H7 (cell line): ENCODE measurements at regions not wholly inside any gene's neighbourhood (a gene's known extent, or its start where the extent isn't known, plus 50 kb on each side); places are given as distances from the start of the nearest gene placed in this dataset.
A peak's percentile ranks its signal among the peaks of the same experiment; 100 is the strongest.

Experiments
- DNase-seq: peaks from one replicate; pipeline ENCODE4 v3.0.0; 2012
- H3K27me3 ChIP-seq: 2 replicates; pipeline ENCODE4 v1.6.0; 2011; ENCODE audit warnings: mild to moderate bottlenecking, low read length; ENCODE audit not compliant: control insufficient read depth, insufficient read depth
- H3K36me3 ChIP-seq: replicated peaks from 2 replicates; pipeline ENCODE4 v1.5.1; 2011; ENCODE audit warnings: low read length; ENCODE audit not compliant: control insufficient read depth, insufficient read depth
- H3K4me3 ChIP-seq: 2 replicates; pipeline ENCODE4 v1.5.1; 2011; ENCODE audit warnings: low read depth, mild to moderate bottlenecking, control low read depth, low read length, moderate library complexity; ENCODE audit not compliant: insufficient read depth

GRCh38 chr4:19092797-19093196 is 1071.2 kb upstream of the LCORL start:
- Histone ChIP-seq H3K4me3 (no peak overlapping the region), H3K36me3 (no peaks in the 10 kb centered on the region), H3K27me3 (no peaks in the 10 kb centered on the region)
- DNase-seq = no peak

DNA sequence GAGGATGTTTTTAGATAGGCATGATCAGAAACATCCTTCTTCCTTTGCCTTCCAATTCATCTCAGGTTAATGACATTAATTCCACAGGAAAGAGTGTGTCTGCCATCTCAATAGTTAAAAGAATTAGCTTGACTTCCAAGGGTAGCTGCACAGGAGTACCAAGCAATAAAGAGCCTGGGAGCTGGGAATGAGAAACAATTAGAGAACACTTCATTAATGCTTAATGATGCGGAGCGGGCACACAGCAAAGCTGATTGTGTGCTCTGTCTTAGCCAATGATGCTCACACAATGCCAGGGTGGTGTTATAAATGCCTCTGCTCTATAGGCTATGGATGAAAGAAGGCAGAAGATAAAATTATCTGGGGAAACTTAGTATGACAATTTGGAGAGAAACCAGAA is 1052.5 kb upstream of the LCORL start:
- H3K36me3 ChIP-seq = no peaks in the 10 kb centered on the region
- H3K27me3 ChIP-seq = no peaks in the 10 kb centered on the region
- H3K4me3 ChIP-seq = no peak overlapping the region
- DNase-seq = no peak

DNA sequence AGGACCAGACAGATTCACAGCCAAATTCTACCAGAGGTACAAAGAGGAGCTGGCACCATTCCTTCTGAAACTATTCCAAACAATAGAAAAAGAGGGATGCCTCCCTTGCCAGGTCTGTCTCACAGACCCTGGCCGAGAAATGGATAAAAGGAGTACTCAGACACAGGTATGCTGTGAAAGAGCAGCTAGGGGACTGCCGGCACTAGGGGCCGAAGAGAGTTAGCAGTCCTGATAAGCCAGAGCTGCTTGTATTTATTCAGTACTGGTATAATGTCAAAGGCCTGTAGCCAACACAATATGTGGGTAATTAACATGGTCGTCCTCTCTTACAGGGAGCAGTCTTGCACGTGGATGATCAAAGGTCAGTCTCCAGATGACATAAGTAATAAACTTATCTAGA is 1042.1 kb upstream of the LCORL start:
- Histone ChIP-seq H3K36me3 (no peaks in the 10 kb centered on the region), H3K27me3 (no peaks in the 10 kb centered on the region), H3K4me3 (no peak overlapping the region)
- no peak for DNase-seq

DNA sequence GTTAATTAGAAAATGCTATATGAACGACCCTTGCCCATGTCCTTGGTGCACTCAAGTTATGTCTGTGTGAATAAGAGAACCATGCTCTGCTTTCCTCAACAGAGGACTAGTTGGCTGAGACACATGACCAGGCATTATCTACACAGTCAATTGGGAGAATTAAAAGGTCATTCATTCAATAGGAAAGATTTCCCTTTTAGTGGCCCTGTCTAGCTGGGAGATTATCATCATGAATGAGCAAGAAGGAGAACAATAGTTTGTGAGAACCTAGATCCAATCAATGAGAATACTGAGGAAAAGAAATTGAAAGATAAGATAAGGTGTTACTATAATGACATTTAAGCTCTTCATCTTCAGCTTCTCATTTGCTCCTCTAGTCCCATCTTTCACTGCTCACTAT is 1033.4 kb upstream of the LCORL start:
- DNase-seq = no peak
- H3K36me3 ChIP-seq = no peaks in the 10 kb centered on the region
- no peaks in the 10 kb centered on the region for H3K27me3 ChIP-seq
- H3K4me3 ChIP-seq = no peak overlapping the region

DNA sequence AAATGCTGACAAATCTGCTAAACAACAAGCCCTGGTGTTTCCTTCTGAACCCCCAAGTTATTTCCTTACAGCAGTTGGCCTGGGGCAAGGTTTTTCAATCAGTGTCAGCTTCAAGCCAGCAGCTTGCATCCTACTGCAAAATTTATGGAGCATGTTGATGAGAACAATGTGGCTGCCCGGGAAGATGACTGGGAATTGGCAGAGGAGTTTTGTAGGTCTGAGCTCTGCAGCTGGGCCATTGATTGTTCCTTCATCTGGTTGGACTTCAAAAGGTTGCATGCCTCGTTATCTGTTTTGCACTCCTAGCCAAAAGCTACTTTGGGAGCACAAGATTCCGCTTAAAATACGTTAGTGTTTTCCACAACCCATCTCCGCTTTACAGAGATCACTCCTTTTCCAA is 1030.3 kb upstream of the LCORL start:
- no peaks in the 10 kb centered on the region for H3K27me3 ChIP-seq
- H3K36me3 ChIP-seq = no peaks in the 10 kb centered on the region
- peak; percentile 3 for DNase-seq
- H3K4me3 ChIP-seq = no peak overlapping the region

DNA sequence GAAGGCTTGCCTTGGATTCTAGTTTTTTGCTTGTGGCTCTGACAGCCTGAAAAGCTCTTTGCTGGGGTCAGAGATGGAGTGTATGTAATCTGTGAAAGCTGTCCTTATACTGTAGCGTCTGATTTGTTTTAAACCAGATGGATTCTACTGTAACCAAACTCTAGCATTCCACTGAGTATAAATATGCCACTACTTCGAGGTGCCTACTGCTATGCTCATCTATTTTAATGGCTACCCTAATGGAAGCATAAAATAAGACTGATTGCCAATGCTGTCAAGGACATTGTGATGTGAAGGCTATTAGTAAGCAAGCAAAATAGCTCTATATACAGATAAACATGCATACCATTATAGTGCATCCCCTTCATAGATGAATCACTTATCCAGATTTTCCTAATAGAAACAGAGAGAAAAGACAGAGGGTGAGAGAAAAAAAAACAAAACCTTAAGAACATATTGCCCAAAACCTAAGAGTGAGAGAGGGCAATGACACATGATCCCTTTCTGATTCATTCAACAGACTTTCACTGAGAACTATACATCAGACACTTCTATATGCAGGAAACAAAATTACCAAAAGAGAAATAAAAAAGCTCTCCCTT is 1025.8 kb upstream of the LCORL start:
- no peaks in the 10 kb centered on the region for H3K36me3 ChIP-seq
- H3K27me3 ChIP-seq = no peaks in the 10 kb centered on the region
- DNase-seq = no peak
- H3K4me3 ChIP-seq = no peak overlapping the region

DNA sequence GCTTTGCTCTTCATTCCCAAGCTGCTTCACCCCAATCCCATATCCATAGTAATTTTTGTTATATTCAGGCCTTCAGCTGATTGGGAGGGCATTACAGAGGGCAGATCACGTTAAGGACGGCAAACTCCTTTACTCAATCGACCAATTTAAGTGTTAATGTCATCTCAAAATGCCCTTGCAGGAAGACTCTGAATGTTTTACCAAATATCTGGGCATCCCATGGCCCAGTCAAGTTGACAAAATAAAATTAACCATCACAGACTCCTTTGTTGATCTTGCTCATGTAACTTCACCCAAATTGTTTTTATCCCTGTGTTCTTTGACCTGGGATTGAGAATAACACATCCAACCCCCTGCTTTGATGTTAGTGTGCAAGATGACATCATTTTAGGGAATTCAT is 1018.3 kb upstream of the LCORL start:
- DNase-seq = no peak
- Histone ChIP-seq H3K4me3 (no peak overlapping the region), H3K36me3 (no peaks in the 10 kb centered on the region), H3K27me3 (no peaks in the 10 kb centered on the region)

DNA sequence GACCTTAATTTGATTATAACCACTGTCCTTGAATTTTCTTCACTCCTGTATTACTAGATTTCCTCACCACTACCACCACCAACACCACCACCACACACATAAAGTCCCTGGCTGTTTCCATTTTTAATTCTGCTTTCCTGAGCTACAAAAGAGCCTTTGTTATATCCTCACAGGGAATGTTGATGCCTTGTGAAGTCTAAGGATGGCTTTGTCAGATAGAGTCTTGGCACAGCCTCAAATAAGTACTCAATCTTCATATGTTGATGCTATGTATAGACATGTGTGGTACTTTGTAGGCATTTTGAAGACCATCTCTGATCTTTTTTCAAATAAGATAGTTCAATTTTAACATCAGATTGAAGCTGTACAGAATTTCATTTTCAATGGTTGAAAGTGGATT is 1016.7 kb upstream of the LCORL start:
- no peak for DNase-seq
- no peak overlapping the region for H3K4me3 ChIP-seq

GRCh38 chr4:19033816-19034733 is 1012.5 kb upstream of the LCORL start:
- H3K36me3 ChIP-seq = no peaks in the 10 kb centered on the region
- H3K4me3 ChIP-seq = no peak overlapping the region
- H3K27me3 ChIP-seq = no peaks in the 10 kb centered on the region
- DNase-seq = no peak

More for the DNA sequence above, 1016.7 kb upstream of the LCORL start:
- H3K27me3 ChIP-seq = no peaks in the 10 kb centered on the region
- no peaks in the 10 kb centered on the region for H3K36me3 ChIP-seq

GRCh38 chr4:19030536-19030935 is 1009.0 kb upstream of the LCORL start:
- Histone ChIP-seq H3K27me3 (no peaks in the 10 kb centered on the region), H3K36me3 (no peaks in the 10 kb centered on the region), H3K4me3 (no peak overlapping the region)
- no peak for DNase-seq

GRCh38 chr4:19030048-19030447 is 1008.5 kb upstream of the LCORL start:
- no peaks in the 10 kb centered on the region for H3K27me3 ChIP-seq
- H3K36me3 ChIP-seq = no peaks in the 10 kb centered on the region
- DNase-seq = no peak
- H3K4me3 ChIP-seq = no peak overlapping the region

GRCh38 chr4:19026281-19026680 is 1004.7 kb upstream of the LCORL start:
- no peak overlapping the region for H3K4me3 ChIP-seq
- no peaks in the 10 kb centered on the region for H3K27me3 ChIP-seq
- no peaks in the 10 kb centered on the region for H3K36me3 ChIP-seq
- no peak for DNase-seq

DNA sequence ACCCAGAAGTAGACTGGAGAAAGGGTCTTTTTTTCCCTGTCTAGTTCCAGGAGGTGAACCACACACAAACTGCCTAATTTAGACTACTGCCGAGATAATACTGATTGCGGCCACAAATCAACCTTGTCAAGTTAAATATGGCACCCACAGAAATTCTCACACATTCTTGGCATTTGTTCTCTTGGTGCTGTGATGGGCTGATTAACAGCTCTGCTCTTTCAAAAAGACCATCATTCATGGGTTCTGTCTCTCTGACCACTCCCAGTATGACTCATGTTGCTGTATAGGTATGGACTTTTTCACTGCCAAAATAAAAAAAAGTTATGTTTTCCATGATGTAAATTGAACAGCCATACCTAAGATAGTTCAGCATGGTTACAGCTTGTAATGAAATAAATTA is 1003.5 kb upstream of the LCORL start:
- H3K4me3 ChIP-seq = no peak overlapping the region
- no peaks in the 10 kb centered on the region for H3K36me3 ChIP-seq
- H3K27me3 ChIP-seq = no peaks in the 10 kb centered on the region
- DNase-seq = no peak

DNA sequence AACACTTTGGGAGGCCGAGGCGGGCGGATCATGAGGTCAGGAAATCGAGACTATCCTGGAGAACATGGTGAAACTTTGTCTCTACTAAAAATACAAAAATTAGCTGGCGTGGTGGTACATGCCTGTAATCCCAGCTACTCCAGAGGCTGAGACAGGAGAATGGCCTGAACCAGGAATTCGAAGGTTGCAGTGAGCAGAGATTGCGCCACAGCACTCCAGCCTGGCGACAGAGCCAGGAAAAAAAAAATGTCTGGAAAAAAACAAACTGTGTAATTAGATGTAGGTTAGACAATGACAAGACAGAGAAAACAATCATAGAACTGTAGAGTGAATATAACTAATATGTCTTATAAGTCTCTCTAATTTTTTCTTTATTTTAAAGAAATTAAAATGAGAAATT is 1002.5 kb upstream of the LCORL start:
- no peak for DNase-seq
- Histone ChIP-seq H3K36me3 (no peaks in the 10 kb centered on the region), H3K4me3 (no peak overlapping the region), H3K27me3 (no peaks in the 10 kb centered on the region)

GRCh38 chr4:19021617-19022016 is 1000.1 kb upstream of the LCORL start:
- Histone ChIP-seq H3K4me3 (no peak overlapping the region), H3K36me3 (no peaks in the 10 kb centered on the region)

More at GRCh38 chr4:19021617-19022016, 1000.1 kb upstream of the LCORL start:
- no peak for DNase-seq
- no peaks in the 10 kb centered on the region for H3K27me3 ChIP-seq
